K562 (cell line): ENCODE measurements at regions not wholly inside any gene's neighbourhood (a gene's known extent, or its start where the extent isn't known, plus 50 kb on each side); places are given as distances from the start of the nearest gene placed in this dataset.
A peak's percentile ranks its signal among the peaks of the same experiment; 100 is the strongest.

Experiments used
- ATAC-seq: fragments of 200-7000 bp; cut with Tn5 transposase; 3 replicates; pipeline ENCODE4 v1.9.1; 2020; ENCODE audit warnings: moderate library complexity
- BruUV-seq: library from RNA; stranded (reverse); fragments of 400-500 nt; replicated peaks from 2 replicates; lab custom pipeline; 2021; lab: Mats Ljungman, UMichigan
- CTCF ChIA-PET: fragments of 300-600 bp; formaldehyde crosslinking; extraction: SDS; loops from one replicate; lab custom pipeline; 2021; ENCODE audit warnings: low intra/inter-chr PET ratio; lab: Yijun Ruan, JAX
- POLR2A ChIA-PET: fragments of 300-600, 350-650 bp; sonication (Branson Sonifier 250); formaldehyde crosslinking; extraction: SDS; loops from one replicate; lab custom pipeline; 2021; ENCODE audit warnings: antibody characterized with exemption, inconsistent platforms; lab: Yijun Ruan, JAX
- DNase-seq, 4 experiments: peaks; one replicate each; pipeline versions ENCODE4 v3.0.0 to v3.0.0-alpha.2; 2011 to 2018; ENCODE audit warnings: low spot score in 3 of 4, mixed read lengths in 3 of 4; ENCODE audit errors: extremely low read depth in 1 of 4
- FAIRE-seq: peaks from 2 replicates; lab custom pipeline; 2011; peaks lifted over from hg19 to GRCh38; lab: Jason Lieb, UNC
- H2AFZ ChIP-seq: 2 replicates; pipeline ENCODE4 v1.6.0; 2011; ENCODE audit warnings: low read depth, low read length, control low read depth, inconsistent platforms
- H3K27ac ChIP-seq: fragments of 200-600 bp; 3 replicates; pipeline ENCODE4 v1.8.0; 2011; ENCODE audit warnings: low read depth, mild to moderate bottlenecking, control low read depth, inconsistent platforms, low read length, moderate library complexity, mixed read lengths; ENCODE audit errors: extremely low read depth
- H3K27me3 ChIP-seq, 2 experiments: fragments of 300-600 bp in 1 of 2; 2 replicates in 1 of 2; 3 replicates in 1 of 2; pipeline versions ENCODE4 v1.6.0 to v1.8.0; 2011; ENCODE audit warnings: inconsistent platforms in 2 of 2, low read length in 2 of 2, mild to moderate bottlenecking in 1 of 2, mixed read lengths in 1 of 2, moderate library complexity in 1 of 2; ENCODE audit not compliant: control insufficient read depth in 2 of 2, insufficient read depth in 2 of 2
- H3K36me3 ChIP-seq: fragments of 300-600 bp; 3 replicates; pipeline ENCODE4 v1.8.0; 2011; ENCODE audit warnings: mild to moderate bottlenecking, low read length, inconsistent platforms; ENCODE audit not compliant: control insufficient read depth, insufficient read depth
- H3K4me1 ChIP-seq, 2 experiments: fragments of 200-600 bp in 1 of 2; replicated peaks in 1 of 2; 2 replicates in 1 of 2; 3 replicates in 1 of 2; pipeline versions ENCODE4 v1.5.1 to v1.8.0; 2011; ENCODE audit warnings: inconsistent platforms in 2 of 2, low read length in 2 of 2, mild to moderate bottlenecking in 1 of 2, mixed read lengths in 1 of 2, moderate library complexity in 1 of 2; ENCODE audit not compliant: control insufficient read depth in 2 of 2, insufficient read depth in 2 of 2
- H3K4me2 ChIP-seq: 2 replicates; pipeline ENCODE4 v1.6.1; 2011; ENCODE audit warnings: low read length, control low read depth, inconsistent platforms, mixed read lengths; ENCODE audit not compliant: insufficient read depth
- H3K4me3 ChIP-seq: fragments of 200-600 bp; sonication (generic), shearing (Covaris generic); 2 replicates; pipeline ENCODE4 v1.5.1; 2016; ENCODE audit warnings: control low read depth, inconsistent platforms
- H3K79me2 ChIP-seq: fragments of 200-600 bp; 3 replicates; pipeline ENCODE4 v1.8.0; 2011; ENCODE audit warnings: low read length, inconsistent platforms; ENCODE audit not compliant: control insufficient read depth, insufficient read depth
- H3K9ac ChIP-seq, 2 experiments: 2 replicates each; pipeline versions ENCODE4 v1.6.0 to v1.6.1; 2011; ENCODE audit warnings: low read depth in 2 of 2, low read length in 2 of 2, control low read depth in 1 of 2, inconsistent platforms in 1 of 2, mild to moderate bottlenecking in 1 of 2, mixed read lengths in 1 of 2; ENCODE audit not compliant: insufficient read depth in 1 of 2
- H3K9me1 ChIP-seq: one replicate; pipeline ENCODE4 v1.6.0; 2011; ENCODE audit warnings: inconsistent platforms, mild to moderate bottlenecking, low read length, moderate library complexity; ENCODE audit not compliant: control insufficient read depth, insufficient read depth
- H3K9me3 ChIP-seq: replicated peaks from 2 replicates; pipeline ENCODE4 v1.5.1; 2011; ENCODE audit warnings: low read depth, low read length, inconsistent platforms; ENCODE audit not compliant: control insufficient read depth, insufficient read depth
- H4K20me1 ChIP-seq: replicated peaks from 2 replicates; pipeline ENCODE4 v1.6.1; 2011; ENCODE audit warnings: low read length, inconsistent platforms, mixed read lengths; ENCODE audit not compliant: control insufficient read depth, insufficient read depth
- ARID2 ChIP-seq: fragments of 450-650 bp; IDR thresholded peaks from 2 replicates; pipeline ENCODE4 v1.6.1; 2017; ENCODE audit warnings: antibody characterized with exemption, mild to moderate bottlenecking
- BCL6 ChIP-seq: fragments of 250-450 bp; sonication (Bioruptor Pico); IDR thresholded peaks from 2 replicates; pipeline ENCODE4 v1.4.0; 2020
- BCOR ChIP-seq: fragments of 450-650 bp; IDR thresholded peaks from 2 replicates; pipeline ENCODE4 v1.6.1; 2016
- CEBPB ChIP-seq: fragments of 450-650 bp; IDR thresholded peaks from 2 replicates; pipeline ENCODE4 v1.6.1; 2016; ENCODE audit warnings: missing genetic modification characterization, missing compliant biosample characterization
- CEBPG ChIP-seq, 3 experiments: fragments of 200-800 bp in 1 of 3; sonication (Bioruptor generic) in 1 of 3; sonication (generic) in 1 of 3; formaldehyde crosslinking in 1 of 3; IDR thresholded peaks in 2 of 3; conservative IDR thresholded peaks in 1 of 3; 2 replicates each; pipeline versions ENCODE4 v1.6.1 to v1.8.0; 2016 to 2022; ENCODE audit warnings: missing compliant biosample characterization in 2 of 3, missing genetic modification characterization in 2 of 3, mild to moderate bottlenecking in 1 of 3, missing genetic modification reagents in 1 of 3
- FOXK2 ChIP-seq, 2 experiments: fragments of 450-650 bp; IDR thresholded peaks in 1 of 2; conservative IDR thresholded peaks in 1 of 2; 2 replicates each; pipeline ENCODE4 v1.6.1; 2016; ENCODE audit warnings: low read depth in 2 of 2, mild to moderate bottlenecking in 1 of 2
- HNRNPH1 ChIP-seq: fragments of 200-400 bp; formaldehyde crosslinking; optimal IDR thresholded peaks from 2 replicates; pipeline ENCODE3; 2017; ENCODE audit warnings: low read depth, mild to moderate bottlenecking, low read length, moderate library complexity
- KAT2B ChIP-seq: IDR thresholded peaks from one replicate; pipeline ENCODE4 v1.6.1; 2012; ENCODE audit warnings: low read depth, mild to moderate bottlenecking, control low read depth, inconsistent platforms, low read length, moderate library complexity
- MTA2 ChIP-seq: fragments of 450-650 bp; IDR thresholded peaks from 2 replicates; pipeline ENCODE4 v1.6.1; 2016; ENCODE audit warnings: low read depth
- SMARCA4 ChIP-seq: fragments of 450-650 bp; IDR thresholded peaks from 2 replicates; pipeline ENCODE4 v1.6.1; 2016
- ZNF263 ChIP-seq: sonication (generic); formaldehyde crosslinking; IDR thresholded peaks from 2 replicates; pipeline ENCODE4 v1.8.0; 2022; ENCODE audit warnings: mild to moderate bottlenecking, missing genetic modification reagents, borderline replicate concordance
- WGBS: fragments of 100-300 bp; shearing (Covaris generic); methylation state at CpG from one replicate; pipeline ENCODE4 v1.1.6; 2016; ENCODE audit warnings: low coverage, mixed read lengths; ENCODE audit not compliant: insufficient coverage; ENCODE audit errors: missing lambda C conversion rate; 5-methylcytosine and 5-hydroxymethylcytosine counted together
- in situ Hi-C: fragments of 300-500 bp; cut with MboI; formaldehyde crosslinking; loops from 4 replicates; pipeline ENCODE4 v1.15.0; 2018; ENCODE audit warnings: inconsistent platforms, mixed read lengths
- intact Hi-C: fragments of 100-400 bp; cut with micrococcal nuclease; formaldehyde crosslinking; loops from 2 replicates; pipeline ENCODE4 v1.14.2; 2022

DNA sequence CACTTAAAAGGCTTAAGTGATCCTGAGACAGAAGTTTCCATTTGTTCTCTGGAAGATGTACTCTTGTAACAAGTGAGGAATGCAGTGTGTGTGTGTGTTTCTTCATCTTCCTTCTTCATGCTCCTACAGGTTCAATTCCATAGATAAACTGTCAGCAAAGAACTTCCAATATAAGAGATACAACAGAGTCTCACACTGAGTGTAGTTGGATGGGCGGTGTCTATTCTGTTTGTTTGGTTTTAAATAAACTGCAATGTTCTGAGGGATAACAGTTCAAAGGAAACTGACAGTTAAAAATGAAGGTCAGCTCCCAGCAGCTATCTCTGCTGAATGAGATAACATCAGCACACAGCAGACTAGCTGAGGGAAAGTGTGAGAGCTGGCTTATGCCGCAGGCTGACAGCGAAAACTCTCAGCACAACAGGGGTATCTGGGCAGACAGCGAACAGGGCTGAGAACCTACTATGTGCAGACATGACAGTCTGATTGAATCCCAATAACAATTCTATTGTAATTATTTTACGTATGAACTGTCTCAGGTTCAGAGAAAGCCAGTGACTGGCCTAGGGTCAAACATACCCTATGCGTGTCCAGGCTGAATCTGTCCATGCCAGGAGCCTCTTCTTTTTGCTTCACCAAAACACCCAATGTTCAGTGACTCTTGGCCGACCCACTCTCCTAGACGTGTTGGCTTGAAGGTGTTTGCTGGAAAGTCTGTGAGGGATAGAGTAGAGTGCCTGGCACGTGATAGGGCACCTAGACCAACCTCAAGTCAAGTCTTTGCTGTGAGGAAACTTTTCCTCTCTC, 201.9 kb upstream of the TRIB2 start (continued):
- TF ChIP-seq KAT2B = no peak
- no peak for TF ChIP-seq MTA2
- TF ChIP-seq SMARCA4 = peak; percentile 56; the same call in 1 of the 2 replicates
- TF ChIP-seq FOXK2 (conservative IDR thresholded peaks at IDR 0.05 in 1 of 2, IDR thresholded peaks at IDR 0.05 in 1 of 2; ENCODE audit: low read depth in 2 of 2) = no peak
- TF ChIP-seq BCOR = no peak
- TF ChIP-seq ZNF263 = no peak
- no peak for TF ChIP-seq HNRNPH1

DNA sequence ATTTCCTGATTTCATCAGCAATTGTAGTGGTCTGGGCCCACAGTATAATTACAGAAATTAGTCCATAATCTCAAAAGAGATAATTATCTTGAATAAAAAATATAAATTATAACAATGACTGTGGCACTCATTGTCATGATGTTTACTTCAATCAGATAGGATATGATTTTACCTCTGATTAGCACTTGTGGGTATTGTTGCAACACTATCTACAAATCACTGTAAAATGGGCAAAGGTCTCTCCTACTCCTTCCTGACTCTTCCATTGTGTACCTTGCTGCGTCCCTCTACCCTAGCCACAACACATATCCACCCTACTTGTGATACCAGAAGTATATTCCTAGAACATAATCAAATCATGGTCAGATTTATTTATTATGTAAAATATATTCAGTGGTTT, 200.9 kb upstream of the TRIB2 start:
- in situ Hi-C loops = no loop called here
- WGBS = 90% methylated on average over 1 of the region's 1 CpG
- no peak for ATAC-seq

More for the DNA sequence above, 200.9 kb upstream of the TRIB2 start:
- Histone ChIP-seq H4K20me1 (no peaks in the 10 kb centered on the region), H3K9me1 (no peaks in the 10 kb centered on the region), H3K27ac (no peak overlapping the region), H3K36me3 (no peaks in the 10 kb centered on the region), H3K4me2 (no peak overlapping the region), H2AFZ (no peak overlapping the region), H3K27me3 (no peaks in the 10 kb centered on the region), H3K9ac (no peak overlapping the region), H3K79me2 (no peaks in the 10 kb centered on the region), H3K4me3 (no peak overlapping the region), H3K4me1 (peaks cover 0 to 15% of the 10 kb centered on the region in 2 experiments; a peak in 4 of 5 replicates), H3K9me3 (no peaks in the 10 kb centered on the region)
- FAIRE-seq (no peak), DNase-seq (no peak)
- TF ChIP-seq CEBPG (CRISPR knock-in tag; IDR thresholded peaks at IDR 0.05) = no peak
- TF ChIP-seq CEBPG (tag; conservative IDR thresholded peaks at IDR 0.05 in 1 of 2, IDR thresholded peaks at IDR 0.05 in 1 of 2) = 0 out of 4 replicates have a peak, but pooled peaks have one; percentile 18 to 37
- TF ChIP-seq ARID2 = no peak
- TF ChIP-seq BCL6 (CRISPR knock-in tag) = no peak
- TF ChIP-seq CEBPB (tag) = 0 out of 2 replicates have a peak, but pooled peaks have one; percentile 62
- BruUV-seq = no TSS peak
- intact Hi-C loops = loop anchor here (2.0 kb wide), 1 partner anchor 63 kb away; no protein-coding TSS in a partner anchor
- POLR2A ChIA-PET = interaction anchor here (1.0 kb wide), 1 partner anchor 12 kb away, joined by 3 read pairs; no protein-coding TSS in a partner anchor
- CTCF ChIA-PET = no interaction called here
